ENCODE measurements at regions not wholly inside any gene's neighbourhood (a gene's known extent, or its start where the extent isn't known, plus 50 kb on each side); places are given as distances from the start of the nearest gene placed in this dataset.

GRCh38 chrX:482192-482701 is 95.5 kb upstream of the PPP2R3B start (continued):
- TF ChIP-seq TEAD4 (IDR thresholded peaks at IDR 0.05; ENCODE audit: low read depth, low read length) = no peak
